ENCODE measurements at regions not wholly inside any gene's neighbourhood (a gene's known extent, or its start where the extent isn't known, plus 50 kb on each side); places are given as distances from the start of the nearest gene placed in this dataset.
"Not testable (repeated sequence)": the region's sequence is repeated elsewhere in the genome, so short reads cannot be mapped to it uniquely, and the experiment has no call there.

DNA sequence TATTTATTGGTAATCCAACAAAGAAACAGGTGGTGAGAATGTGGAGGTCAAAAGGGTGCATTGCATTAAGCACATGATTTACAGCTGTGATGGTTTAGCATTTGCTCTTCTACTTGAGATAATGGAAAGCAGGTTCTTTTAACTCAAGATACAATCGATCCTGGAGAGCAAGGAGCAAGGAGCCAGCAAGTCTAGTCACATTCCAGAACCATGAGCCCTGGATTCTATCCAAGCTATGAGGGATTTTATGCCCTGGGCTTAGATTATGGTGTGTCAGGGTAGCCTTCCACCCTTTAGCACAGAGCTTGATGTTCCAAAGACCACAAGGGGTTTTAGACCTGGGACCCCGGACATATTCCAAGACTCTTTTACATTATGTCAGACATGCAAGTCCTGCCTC lies 1213.9 kb upstream of the ATXN8OS start:
- not testable (repeated sequence) for TF ChIP-seq EZH2phosphoT487 (IDR thresholded peaks at IDR 0.05; ENCODE audit: insufficient read depth, low read depth); EZH2 (IDR thresholded peaks at IDR 0.05; ENCODE audit: insufficient read depth, poor library complexity, severe bottlenecking)

All from GM23248 (cell line).